ENCODE measurements at regions not wholly inside any gene's neighbourhood (a gene's known extent, or its start where the extent isn't known, plus 50 kb on each side); places are given as distances from the start of the nearest gene placed in this dataset.

DNA sequence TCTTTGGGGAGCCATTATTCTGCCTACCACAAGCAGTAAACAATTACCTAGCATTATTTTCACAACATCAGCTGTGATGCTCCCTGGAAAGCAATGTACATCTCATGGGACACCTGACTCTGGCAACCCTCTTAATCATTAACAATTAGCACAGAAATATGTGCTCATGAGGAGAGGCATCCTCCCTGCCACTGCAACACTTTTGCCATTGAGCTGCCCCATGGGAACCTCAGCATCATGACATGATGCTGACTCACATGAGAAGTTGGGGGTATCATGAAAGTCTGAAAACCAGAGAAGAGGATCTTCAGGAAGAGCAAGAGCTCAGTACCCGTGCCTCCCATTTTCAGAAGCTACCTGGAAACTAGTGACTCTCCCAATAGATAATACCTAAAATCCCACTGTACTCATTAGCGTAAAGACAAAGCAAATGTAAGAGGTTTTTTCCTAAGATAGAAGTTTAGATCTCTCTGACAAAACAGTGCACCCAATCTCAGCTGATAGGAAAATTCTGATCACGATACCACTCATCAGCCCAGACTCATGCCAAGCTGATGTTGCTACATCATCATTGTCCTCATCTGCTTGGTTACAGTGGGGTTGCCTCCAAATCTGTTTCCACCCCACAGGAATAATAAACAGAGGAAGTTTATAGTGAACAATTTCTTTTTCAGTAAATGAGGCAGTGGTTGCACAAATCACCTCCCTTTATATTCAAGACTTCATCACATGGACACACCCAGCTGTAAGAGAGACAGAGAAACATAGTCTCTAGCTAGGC is 244.5 kb downstream of the NR2F1-AS1 start:
- ChIA-PET CTCF (no interaction called here), POLR2A (no interaction called here)
- no TSS peak for BruUV-seq (replicated peaks)
- no peak overlapping the region for H3K4me3 ChIP-seq (ENCODE audit: low read depth in 2 of 2, low read length in 2 of 2)
- ATAC-seq, result no peak
- H3K9me3 ChIP-seq (ENCODE audit: control insufficient read depth, insufficient read depth, low read depth, low read length), result no peaks in the 10 kb centered on the region
- TF ChIP-seq TCF7L2 (IDR thresholded peaks at IDR 0.05; ENCODE audit: low read depth, low read length), result no peak
- TF ChIP-seq POLR2AphosphoS5 (IDR thresholded peaks at IDR 0.05; ENCODE audit: low read depth, low read length), result no peak
- TF ChIP-seq SIN3A (IDR thresholded peaks at IDR 0.05; ENCODE audit: borderline replicate concordance, insufficient read depth, low read depth, low read length), result no peak
- TF ChIP-seq, protein P1, sequence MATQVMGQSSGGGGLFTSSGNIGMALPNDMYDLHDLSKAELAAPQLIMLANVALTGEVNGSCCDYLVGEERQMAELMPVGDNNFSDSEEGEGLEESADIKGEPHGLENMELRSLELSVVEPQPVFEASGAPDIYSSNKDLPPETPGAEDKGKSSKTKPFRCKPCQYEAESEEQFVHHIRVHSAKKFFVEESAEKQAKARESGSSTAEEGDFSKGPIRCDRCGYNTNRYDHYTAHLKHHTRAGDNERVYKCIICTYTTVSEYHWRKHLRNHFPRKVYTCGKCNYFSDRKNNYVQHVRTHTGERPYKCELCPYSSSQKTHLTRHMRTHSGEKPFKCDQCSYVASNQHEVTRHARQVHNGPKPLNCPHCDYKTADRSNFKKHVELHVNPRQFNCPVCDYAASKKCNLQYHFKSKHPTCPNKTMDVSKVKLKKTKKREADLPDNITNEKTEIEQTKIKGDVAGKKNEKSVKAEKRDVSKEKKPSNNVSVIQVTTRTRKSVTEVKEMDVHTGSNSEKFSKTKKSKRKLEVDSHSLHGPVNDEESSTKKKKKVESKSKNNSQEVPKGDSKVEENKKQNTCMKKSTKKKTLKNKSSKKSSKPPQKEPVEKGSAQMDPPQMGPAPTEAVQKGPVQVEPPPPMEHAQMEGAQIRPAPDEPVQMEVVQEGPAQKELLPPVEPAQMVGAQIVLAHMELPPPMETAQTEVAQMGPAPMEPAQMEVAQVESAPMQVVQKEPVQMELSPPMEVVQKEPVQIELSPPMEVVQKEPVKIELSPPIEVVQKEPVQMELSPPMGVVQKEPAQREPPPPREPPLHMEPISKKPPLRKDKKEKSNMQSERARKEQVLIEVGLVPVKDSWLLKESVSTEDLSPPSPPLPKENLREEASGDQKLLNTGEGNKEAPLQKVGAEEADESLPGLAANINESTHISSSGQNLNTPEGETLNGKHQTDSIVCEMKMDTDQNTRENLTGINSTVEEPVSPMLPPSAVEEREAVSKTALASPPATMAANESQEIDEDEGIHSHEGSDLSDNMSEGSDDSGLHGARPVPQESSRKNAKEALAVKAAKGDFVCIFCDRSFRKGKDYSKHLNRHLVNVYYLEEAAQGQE (IDR thresholded peaks at IDR 0.05; ENCODE audit: insufficient read depth in 1 of 2, low read depth in 2 of 2, low read length in 1 of 2), result no peak
- TF ChIP-seq, protein P2, sequence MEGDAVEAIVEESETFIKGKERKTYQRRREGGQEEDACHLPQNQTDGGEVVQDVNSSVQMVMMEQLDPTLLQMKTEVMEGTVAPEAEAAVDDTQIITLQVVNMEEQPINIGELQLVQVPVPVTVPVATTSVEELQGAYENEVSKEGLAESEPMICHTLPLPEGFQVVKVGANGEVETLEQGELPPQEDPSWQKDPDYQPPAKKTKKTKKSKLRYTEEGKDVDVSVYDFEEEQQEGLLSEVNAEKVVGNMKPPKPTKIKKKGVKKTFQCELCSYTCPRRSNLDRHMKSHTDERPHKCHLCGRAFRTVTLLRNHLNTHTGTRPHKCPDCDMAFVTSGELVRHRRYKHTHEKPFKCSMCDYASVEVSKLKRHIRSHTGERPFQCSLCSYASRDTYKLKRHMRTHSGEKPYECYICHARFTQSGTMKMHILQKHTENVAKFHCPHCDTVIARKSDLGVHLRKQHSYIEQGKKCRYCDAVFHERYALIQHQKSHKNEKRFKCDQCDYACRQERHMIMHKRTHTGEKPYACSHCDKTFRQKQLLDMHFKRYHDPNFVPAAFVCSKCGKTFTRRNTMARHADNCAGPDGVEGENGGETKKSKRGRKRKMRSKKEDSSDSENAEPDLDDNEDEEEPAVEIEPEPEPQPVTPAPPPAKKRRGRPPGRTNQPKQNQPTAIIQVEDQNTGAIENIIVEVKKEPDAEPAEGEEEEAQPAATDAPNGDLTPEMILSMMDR (IDR thresholded peaks at IDR 0.05), result no peak
- no peaks in the 10 kb centered on the region for H3K27me3 ChIP-seq (ENCODE audit: control insufficient read depth, insufficient read depth, low read length)
- H3K4me1 ChIP-seq (ENCODE audit: control insufficient read depth, insufficient read depth, low read length), result no peaks in the 10 kb centered on the region
- H3K36me3 ChIP-seq (ENCODE audit: control insufficient read depth, insufficient read depth, low read length), result no peaks in the 10 kb centered on the region
- in situ Hi-C loops (cut with HindIII; ENCODE audit: low pct_unique_long_range_greater_than_20kb, low sequenced_read_pairs) (no loop called here), intact Hi-C loops (cut with micrococcal nuclease; ENCODE audit: unreplicated experiment) (no loop called here)
- no peak for DNase-seq (ENCODE audit: low read depth, low spot score)
- H3K27ac ChIP-seq (ENCODE audit: low read length), result no peak overlapping the region

DNA sequence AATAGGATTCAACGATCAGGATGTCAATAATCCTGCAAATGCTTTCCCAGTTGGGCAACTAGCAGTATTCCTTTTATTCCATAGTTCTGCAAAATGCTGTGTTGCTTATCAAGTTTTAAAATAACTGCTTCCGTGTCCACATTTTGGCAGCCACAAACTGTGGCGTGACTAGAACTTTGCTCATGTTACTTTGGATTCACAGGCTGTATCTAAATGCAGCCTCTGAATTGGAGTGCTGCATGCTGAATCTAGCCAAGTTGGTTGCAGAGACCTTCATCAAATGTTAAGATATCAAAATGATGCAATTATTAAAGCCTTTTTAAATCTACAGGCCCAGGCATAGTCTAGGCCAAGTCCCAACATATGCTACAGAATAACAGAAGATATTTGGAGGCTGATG is 249.2 kb downstream of the NR2F1-AS1 start:
- intact Hi-C loops (cut with micrococcal nuclease; ENCODE audit: unreplicated experiment), result no loop called here
- CTCF ChIA-PET, result no interaction called here

More for the DNA sequence above, 249.2 kb downstream of the NR2F1-AS1 start:
- no peaks in the 10 kb centered on the region for H3K9me3 ChIP-seq (ENCODE audit: control insufficient read depth, insufficient read depth, low read depth, low read length)
- no peak overlapping the region for H3K4me3 ChIP-seq (ENCODE audit: low read depth in 2 of 2, low read length in 2 of 2)
- POLR2A ChIA-PET, result no interaction called here
- no peaks in the 10 kb centered on the region for H3K27me3 ChIP-seq (ENCODE audit: control insufficient read depth, insufficient read depth, low read length)
- in situ Hi-C loops (cut with HindIII; ENCODE audit: low pct_unique_long_range_greater_than_20kb, low sequenced_read_pairs), result no loop called here
- no TSS peak for BruUV-seq (replicated peaks)
- ATAC-seq, result no peak
- no peaks in the 10 kb centered on the region for H3K4me1 ChIP-seq (ENCODE audit: control insufficient read depth, insufficient read depth, low read length)
- no peak overlapping the region for H3K27ac ChIP-seq (ENCODE audit: low read length)
- TF ChIP-seq, protein P2 (IDR thresholded peaks at IDR 0.05), result no peak
- TF ChIP-seq POLR2AphosphoS5 (IDR thresholded peaks at IDR 0.05; ENCODE audit: low read depth, low read length), result no peak
- no peak for TF ChIP-seq SIN3A (IDR thresholded peaks at IDR 0.05; ENCODE audit: borderline replicate concordance, insufficient read depth, low read depth, low read length)
- TF ChIP-seq TCF7L2 (IDR thresholded peaks at IDR 0.05; ENCODE audit: low read depth, low read length), result no peak
- TF ChIP-seq, protein P1 (IDR thresholded peaks at IDR 0.05; ENCODE audit: insufficient read depth in 1 of 2, low read depth in 2 of 2, low read length in 1 of 2), result no peak
- H3K36me3 ChIP-seq (ENCODE audit: control insufficient read depth, insufficient read depth, low read length), result no peaks in the 10 kb centered on the region
- no peak for DNase-seq (ENCODE audit: low read depth, low spot score)
